ENCODE measurements at regions not wholly inside any gene's neighbourhood (a gene's known extent, or its start where the extent isn't known, plus 50 kb on each side); places are given as distances from the start of the nearest gene placed in this dataset.

GRCh38 chr2:195471807-195472206, 185.2 kb upstream of the SLC39A10 start:
- H3K4me1 ChIP-seq (ENCODE audit: insufficient read depth, low read length): no peaks in the 10 kb centered on the region
- no peaks in the 10 kb centered on the region for H3K79me2 ChIP-seq (ENCODE audit: insufficient read depth, low read length)
- no peak for TF ChIP-seq CTCF (IDR thresholded peaks at IDR 0.05; ENCODE audit: extremely low read depth, low read depth, low read length)
- no peaks in the 10 kb centered on the region for H3K27me3 ChIP-seq (ENCODE audit: insufficient read depth, low read length)
- H3K27ac ChIP-seq (ENCODE audit: low read depth, low read length): no peak overlapping the region
- H3K36me3 ChIP-seq (ENCODE audit: insufficient read depth, low read length): no peaks in the 10 kb centered on the region
- H3K4me3 ChIP-seq (ENCODE audit: insufficient read depth, low read length): no peak overlapping the region
- no peak for DNase-seq (ENCODE audit: insufficient read length, low spot score, missing footprints)
- H2AFZ ChIP-seq (ENCODE audit: low read length): no peak overlapping the region
- H3K4me2 ChIP-seq (ENCODE audit: insufficient read depth, low read length): no peak overlapping the region
- no peaks in the 10 kb centered on the region for H4K20me1 ChIP-seq (ENCODE audit: insufficient read depth, low read length)
- H3K9me3 ChIP-seq (ENCODE audit: low read depth, low read length): no peaks in the 10 kb centered on the region

GRCh38 chr2:195471163-195471562, 185.9 kb upstream of the SLC39A10 start:
- H3K4me1 ChIP-seq (ENCODE audit: insufficient read depth, low read length): no peaks in the 10 kb centered on the region
- H2AFZ ChIP-seq (ENCODE audit: low read length): no peak overlapping the region
- no peak overlapping the region for H3K4me2 ChIP-seq (ENCODE audit: insufficient read depth, low read length)
- no peaks in the 10 kb centered on the region for H3K36me3 ChIP-seq (ENCODE audit: insufficient read depth, low read length)
- H3K4me3 ChIP-seq (ENCODE audit: insufficient read depth, low read length): no peak overlapping the region
- H3K27me3 ChIP-seq (ENCODE audit: insufficient read depth, low read length): no peaks in the 10 kb centered on the region
- no peaks in the 10 kb centered on the region for H3K9me3 ChIP-seq (ENCODE audit: low read depth, low read length)
- no peak for DNase-seq (ENCODE audit: insufficient read length, low spot score, missing footprints)
- TF ChIP-seq CTCF (IDR thresholded peaks at IDR 0.05; ENCODE audit: extremely low read depth, low read depth, low read length): no peak
- H4K20me1 ChIP-seq (ENCODE audit: insufficient read depth, low read length): no peaks in the 10 kb centered on the region
- no peak overlapping the region for H3K27ac ChIP-seq (ENCODE audit: low read depth, low read length)
- no peaks in the 10 kb centered on the region for H3K79me2 ChIP-seq (ENCODE audit: insufficient read depth, low read length)

- Histone ChIP-seq H3K9me3 (ENCODE audit: low read depth, low read length) (no peaks in the 10 kb centered on the region), H3K4me1 (ENCODE audit: insufficient read depth, low read length) (no peaks in the 10 kb centered on the region), H3K36me3 (ENCODE audit: insufficient read depth, low read length) (no peaks in the 10 kb centered on the region), H3K27ac (ENCODE audit: low read depth, low read length) (no peak overlapping the region), H3K27me3 (ENCODE audit: insufficient read depth, low read length) (no peaks in the 10 kb centered on the region), H3K4me2 (ENCODE audit: insufficient read depth, low read length) (no peak overlapping the region), H3K4me3 (ENCODE audit: insufficient read depth, low read length) (no peak overlapping the region), H2AFZ (ENCODE audit: low read length) (no peak overlapping the region), H4K20me1 (ENCODE audit: insufficient read depth, low read length) (no peaks in the 10 kb centered on the region), H3K79me2 (ENCODE audit: insufficient read depth, low read length) (no peaks in the 10 kb centered on the region)
- no peak for TF ChIP-seq CTCF (IDR thresholded peaks at IDR 0.05; ENCODE audit: extremely low read depth, low read depth, low read length)
- no peak for DNase-seq (ENCODE audit: insufficient read length, low spot score, missing footprints)
Measured at GRCh38 chr2:195470622-195471021, 186.4 kb upstream of the SLC39A10 start.

- no peaks in the 10 kb centered on the region for H3K27me3 ChIP-seq (ENCODE audit: insufficient read depth, low read length)
- H3K27ac ChIP-seq (ENCODE audit: low read depth, low read length): no peak overlapping the region
- no peaks in the 10 kb centered on the region for H3K9me3 ChIP-seq (ENCODE audit: low read depth, low read length)
- DNase-seq (ENCODE audit: insufficient read length, low spot score, missing footprints): no peak
- H3K36me3 ChIP-seq (ENCODE audit: insufficient read depth, low read length): no peaks in the 10 kb centered on the region
- no peak overlapping the region for H3K4me3 ChIP-seq (ENCODE audit: insufficient read depth, low read length)
- no peaks in the 10 kb centered on the region for H3K79me2 ChIP-seq (ENCODE audit: insufficient read depth, low read length)
- no peak overlapping the region for H2AFZ ChIP-seq (ENCODE audit: low read length)
- no peaks in the 10 kb centered on the region for H4K20me1 ChIP-seq (ENCODE audit: insufficient read depth, low read length)
- no peaks in the 10 kb centered on the region for H3K4me1 ChIP-seq (ENCODE audit: insufficient read depth, low read length)
- TF ChIP-seq CTCF (IDR thresholded peaks at IDR 0.05; ENCODE audit: extremely low read depth, low read depth, low read length): no peak
- no peak overlapping the region for H3K4me2 ChIP-seq (ENCODE audit: insufficient read depth, low read length)
Measured at GRCh38 chr2:195468771-195469170, 188.3 kb upstream of the SLC39A10 start.

Measured in osteoblast (primary cell).